Prostate gland (tissue), 2 donors: ENCODE measurements at regions not wholly inside any gene's neighbourhood (a gene's known extent, or its start where the extent isn't known, plus 50 kb on each side); places are given as distances from the start of the nearest gene placed in this dataset.

Experiments used
- DNase-seq: peaks from one replicate; pipeline ENCODE4 v3.0.0-alpha.2; 2019; ENCODE audit warnings: low spot score
- H3K27ac ChIP-seq, 2 donors: fragments of 200-600 bp; sonication (generic); 2 replicates each; pipeline ENCODE4 v1.5.1; 2017 to 2019
- H3K27me3 ChIP-seq: fragments of 200-600 bp; sonication (generic); replicated peaks from 2 replicates; pipeline ENCODE4 v1.5.1; 2019; ENCODE audit not compliant: insufficient read depth
- H3K36me3 ChIP-seq, 2 donors: fragments of 200-600 bp; sonication (generic); 1 replicate in 1 of 2; 2 replicates in 1 of 2; pipeline versions ENCODE4 v1.5.1 to v1.8.1; 2017 to 2019
- H3K4me1 ChIP-seq: fragments of 200-600 bp; sonication (generic); replicated peaks from 2 replicates; pipeline ENCODE4 v1.5.1; 2019
- H3K4me3 ChIP-seq, 2 donors: fragments of 200-600 bp; sonication (generic); 2 replicates each; pipeline ENCODE4 v1.5.1; 2017 to 2019
- H3K9me3 ChIP-seq: fragments of 200-600 bp; sonication (generic); 2 replicates; pipeline ENCODE4 v1.5.1; 2017
- POLR2A ChIP-seq: fragments of 450-650 bp; IDR thresholded peaks from one replicate; pipeline ENCODE4 v1.6.1; 2016; ENCODE audit warnings: antibody characterized with exemption, mild to moderate bottlenecking
- POLR2AphosphoS5 ChIP-seq: sonication (generic); formaldehyde crosslinking; IDR thresholded peaks from one replicate; pipeline ENCODE4 v1.6.1; 2017; ENCODE audit warnings: antibody characterized with exemption
- WGBS: methylation state at CpG from one replicate; pipeline ENCODE4 v1.1.5; 2018; 5-methylcytosine and 5-hydroxymethylcytosine counted together
- intact Hi-C: fragments of 100-400 bp; cut with DNase I; formaldehyde crosslinking; loops from one replicate; pipeline ENCODE4 v1.14.2; 2022
- TF ChIP-seq, protein P1 (sequence below), 4 experiments: fragments of 200-600 bp in 2 of 4; fragments of 450-650 bp in 2 of 4; sonication (generic) in 2 of 4; IDR thresholded peaks; 1 replicate in 3 of 4; 2 replicates in 1 of 4; pipeline ENCODE4 v1.5.1; 2016 to 2019; ENCODE audit warnings: antibody characterized with exemption in 4 of 4, mild to moderate bottlenecking in 2 of 4, moderate library complexity in 2 of 4

DNA sequence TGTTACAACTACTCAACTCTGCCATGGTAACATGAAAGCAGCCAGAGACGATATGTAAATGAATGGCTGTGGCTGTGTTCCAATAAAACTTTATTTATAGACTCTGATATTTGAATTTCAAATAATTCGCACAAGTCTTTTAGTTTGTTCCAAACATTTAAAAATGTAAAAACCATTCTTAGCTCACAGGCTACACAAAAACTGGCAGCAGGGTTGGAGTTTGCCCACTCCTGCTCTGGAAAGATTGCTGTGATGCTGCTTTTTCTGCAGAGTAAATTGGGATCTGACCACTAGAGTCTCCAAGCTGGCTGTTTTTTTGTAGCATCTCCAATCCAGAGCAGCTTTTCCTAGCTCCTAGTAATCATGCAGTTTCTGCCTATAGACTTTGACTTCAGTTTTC lies 157.5 kb downstream of the CHRM3 start:
- Histone ChIP-seq H3K4me1 (no peaks in the 10 kb centered on the region), H3K27me3 (no peaks in the 10 kb centered on the region), H3K27ac (no peak overlapping the region), H3K4me3 (no peak overlapping the region), H3K36me3 (no peaks in the 10 kb centered on the region), H3K9me3 (no peaks in the 10 kb centered on the region)
- 91% methylated on average over 2 of the region's 2 CpGs for WGBS
- intact Hi-C loops, result no loop called here
- TF ChIP-seq POLR2A, result no peak
- TF ChIP-seq, protein P1, sequence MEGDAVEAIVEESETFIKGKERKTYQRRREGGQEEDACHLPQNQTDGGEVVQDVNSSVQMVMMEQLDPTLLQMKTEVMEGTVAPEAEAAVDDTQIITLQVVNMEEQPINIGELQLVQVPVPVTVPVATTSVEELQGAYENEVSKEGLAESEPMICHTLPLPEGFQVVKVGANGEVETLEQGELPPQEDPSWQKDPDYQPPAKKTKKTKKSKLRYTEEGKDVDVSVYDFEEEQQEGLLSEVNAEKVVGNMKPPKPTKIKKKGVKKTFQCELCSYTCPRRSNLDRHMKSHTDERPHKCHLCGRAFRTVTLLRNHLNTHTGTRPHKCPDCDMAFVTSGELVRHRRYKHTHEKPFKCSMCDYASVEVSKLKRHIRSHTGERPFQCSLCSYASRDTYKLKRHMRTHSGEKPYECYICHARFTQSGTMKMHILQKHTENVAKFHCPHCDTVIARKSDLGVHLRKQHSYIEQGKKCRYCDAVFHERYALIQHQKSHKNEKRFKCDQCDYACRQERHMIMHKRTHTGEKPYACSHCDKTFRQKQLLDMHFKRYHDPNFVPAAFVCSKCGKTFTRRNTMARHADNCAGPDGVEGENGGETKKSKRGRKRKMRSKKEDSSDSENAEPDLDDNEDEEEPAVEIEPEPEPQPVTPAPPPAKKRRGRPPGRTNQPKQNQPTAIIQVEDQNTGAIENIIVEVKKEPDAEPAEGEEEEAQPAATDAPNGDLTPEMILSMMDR (IDR thresholded peaks at IDR 0.05), result no peak
- no peak for DNase-seq

DNA sequence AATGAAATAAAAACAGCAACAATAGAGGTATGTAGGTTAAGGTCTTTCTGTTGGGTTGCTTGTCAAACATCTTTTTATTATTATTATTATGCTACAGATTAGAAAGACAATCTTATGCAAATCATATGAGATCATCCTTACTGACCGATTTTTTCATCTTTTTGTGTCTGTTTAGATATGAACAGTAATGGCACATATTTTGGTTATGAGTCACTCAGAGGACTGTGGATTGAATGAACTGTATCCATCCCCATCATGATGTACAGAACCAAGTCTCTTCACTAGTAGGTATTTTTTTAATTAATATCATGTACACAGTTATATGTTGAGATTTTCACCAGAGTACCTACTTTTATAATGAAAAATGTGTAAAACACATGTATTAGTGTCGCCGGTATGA lies 159.1 kb downstream of the CHRM3 start:
- TF ChIP-seq POLR2AphosphoS5, result no peak
- TF ChIP-seq, protein P1 (IDR thresholded peaks at IDR 0.05), result no peak
- TF ChIP-seq POLR2A, result no peak
- no peak overlapping the region for H3K27ac ChIP-seq
- H3K27me3 ChIP-seq, result no peaks in the 10 kb centered on the region
- H3K9me3 ChIP-seq, result no peaks in the 10 kb centered on the region
- 92% methylated on average over 3 of the region's 3 CpGs for WGBS
- intact Hi-C loops, result no loop called here
- H3K36me3 ChIP-seq, result no peaks in the 10 kb centered on the region
- H3K4me1 ChIP-seq, result no peaks in the 10 kb centered on the region
- no peak for DNase-seq
- H3K4me3 ChIP-seq, result no peak overlapping the region

DNA sequence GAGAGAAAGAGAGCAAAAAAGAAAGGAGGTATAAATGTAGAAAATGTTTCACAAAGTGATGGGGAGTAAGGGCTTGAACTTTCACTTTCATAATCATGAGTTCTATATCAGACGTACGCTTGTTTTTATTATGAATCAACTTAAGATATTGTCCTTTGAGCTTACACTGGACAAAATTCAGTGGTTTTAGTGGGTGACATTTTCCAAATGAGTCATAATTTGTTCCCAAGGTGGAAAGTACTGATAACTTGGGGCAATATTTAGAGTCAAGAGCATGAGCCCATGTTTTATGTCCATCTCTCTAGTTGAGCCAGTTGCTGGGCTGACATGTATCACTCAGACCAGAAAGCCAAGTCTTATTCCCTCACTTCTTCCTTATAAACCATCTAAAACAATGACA lies 161.6 kb downstream of the CHRM3 start:
- no peak for DNase-seq
- Histone ChIP-seq H3K9me3 (no peaks in the 10 kb centered on the region), H3K36me3 (no peaks in the 10 kb centered on the region), H3K27ac (no peak overlapping the region), H3K4me1 (no peaks in the 10 kb centered on the region), H3K27me3 (no peaks in the 10 kb centered on the region), H3K4me3 (no peak overlapping the region)
- TF ChIP-seq, protein P1 (IDR thresholded peaks at IDR 0.05), result no peak
- no peak for TF ChIP-seq POLR2AphosphoS5
- TF ChIP-seq POLR2A, result no peak
- intact Hi-C loops, result no loop called here
- 62% methylated on average over 2 of the region's 2 CpGs for WGBS

DNA sequence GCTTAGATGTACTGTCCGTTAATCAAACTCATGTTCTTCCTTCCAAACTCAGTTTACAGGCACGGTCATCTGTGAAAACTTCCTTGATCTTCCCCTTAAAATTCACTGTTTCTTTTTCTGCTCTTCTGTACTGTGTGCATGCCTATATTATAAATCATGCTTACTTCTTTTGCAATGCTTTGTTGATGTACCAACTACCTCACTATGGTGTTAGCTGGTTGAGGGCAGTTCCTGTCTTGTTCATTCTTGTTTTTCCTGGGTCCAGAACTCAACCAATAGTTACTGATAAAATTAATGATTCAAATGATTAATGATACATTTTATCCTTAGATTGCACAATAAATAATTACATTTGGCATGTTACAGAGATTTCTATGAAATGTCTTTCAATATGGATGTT lies 163.8 kb downstream of the CHRM3 start:
- 78% methylated on average over 2 of the region's 2 CpGs for WGBS
- Histone ChIP-seq H3K4me3 (no peak overlapping the region), H3K36me3 (no peaks in the 10 kb centered on the region), H3K27me3 (no peaks in the 10 kb centered on the region), H3K9me3 (no peaks in the 10 kb centered on the region), H3K27ac (no peak overlapping the region), H3K4me1 (no peaks in the 10 kb centered on the region)
- intact Hi-C loops, result no loop called here
- TF ChIP-seq POLR2A, result no peak
- TF ChIP-seq, protein P1 (IDR thresholded peaks at IDR 0.05), result no peak
- TF ChIP-seq POLR2AphosphoS5, result no peak
- no peak for DNase-seq

DNA sequence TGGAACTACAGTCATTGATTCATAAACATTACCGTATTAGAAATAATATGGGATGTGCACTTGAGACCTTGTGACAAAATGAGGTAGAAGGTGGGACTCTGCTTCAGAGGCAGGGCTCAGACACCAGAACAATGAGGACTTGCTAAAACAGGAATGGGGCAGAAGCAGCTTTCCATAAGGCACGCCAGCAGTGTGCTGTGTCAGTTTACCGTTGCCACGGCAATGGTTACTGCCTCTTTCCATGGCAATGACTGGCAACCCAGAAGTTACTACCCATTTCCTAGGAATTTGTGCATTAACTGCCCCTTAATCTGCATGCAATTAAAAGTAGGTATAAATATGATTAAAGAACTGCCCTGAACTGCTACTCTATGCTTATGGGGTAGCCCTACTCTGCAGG lies 169.0 kb downstream of the CHRM3 start:
- no peak for DNase-seq
- Histone ChIP-seq H3K9me3 (no peaks in the 10 kb centered on the region), H3K4me3 (no peak overlapping the region), H3K27ac (no peak overlapping the region), H3K27me3 (no peaks in the 10 kb centered on the region), H3K4me1 (no peaks in the 10 kb centered on the region), H3K36me3 (no peaks in the 10 kb centered on the region)
- TF ChIP-seq, protein P1 (IDR thresholded peaks at IDR 0.05), result no peak
- TF ChIP-seq POLR2A (no peak), POLR2AphosphoS5 (no peak)
- intact Hi-C loops, result no loop called here
- 75% methylated on average over 4 of the region's 4 CpGs for WGBS
